Cardiac fibroblast (primary cell): ENCODE measurements at regions not wholly inside any gene's neighbourhood (a gene's known extent, or its start where the extent isn't known, plus 50 kb on each side); places are given as distances from the start of the nearest gene placed in this dataset.

Experiments
- DNase-seq, 2 donors: peaks; one replicate each; pipeline versions ENCODE4 v3.0.0 to v3.0.0-alpha.2; 2010; ENCODE audit warnings: low read depth in 2 of 2
- H3K4me3 ChIP-seq, 2 donors: replicated peaks in 1 of 2; 1 replicate in 1 of 2; 2 replicates in 1 of 2; pipeline ENCODE4 v1.5.1; 2011; ENCODE audit warnings: low read depth in 2 of 2, low read length in 2 of 2, mild to moderate bottlenecking in 2 of 2, moderate library complexity in 1 of 2
- CTCF ChIP-seq: IDR thresholded peaks from one replicate; pipeline ENCODE4 v1.5.1; 2011; ENCODE audit warnings: low read depth, mild to moderate bottlenecking, low read length, inconsistent platforms

GRCh38 chr12:18982226-18982949 lies 147.1 kb upstream of the PLEKHA5 start:
- DNase-seq: no peak
- H3K4me3 ChIP-seq: no peak overlapping the region
- no peak for TF ChIP-seq CTCF

- TF ChIP-seq CTCF: no peak
- DNase-seq: no peak
- no peak overlapping the region for H3K4me3 ChIP-seq
Measured at GRCh38 chr12:18983854-18984253, 145.7 kb upstream of the PLEKHA5 start.

DNA sequence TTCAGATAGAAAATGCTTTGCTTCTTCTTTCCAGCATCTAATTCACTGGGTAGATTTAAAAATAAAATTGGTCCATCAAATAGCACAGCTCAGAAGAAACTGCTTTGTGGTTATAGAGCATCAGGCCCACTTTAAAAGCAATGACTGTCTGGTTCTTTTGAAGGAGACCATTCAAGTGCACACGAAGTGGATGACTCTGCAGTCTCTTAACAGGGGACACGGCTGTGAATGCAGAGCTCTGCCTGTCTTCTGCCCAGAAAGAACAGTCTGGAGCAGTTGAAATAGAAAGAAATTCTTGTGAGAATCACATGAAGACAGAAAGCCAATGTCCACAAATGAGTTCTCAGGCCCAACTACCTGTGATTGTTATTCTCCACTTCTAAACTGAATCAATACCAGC lies 138.7 kb upstream of the PLEKHA5 start:
- no peak for DNase-seq
- TF ChIP-seq CTCF: no peak
- H3K4me3 ChIP-seq: no peak overlapping the region

DNA sequence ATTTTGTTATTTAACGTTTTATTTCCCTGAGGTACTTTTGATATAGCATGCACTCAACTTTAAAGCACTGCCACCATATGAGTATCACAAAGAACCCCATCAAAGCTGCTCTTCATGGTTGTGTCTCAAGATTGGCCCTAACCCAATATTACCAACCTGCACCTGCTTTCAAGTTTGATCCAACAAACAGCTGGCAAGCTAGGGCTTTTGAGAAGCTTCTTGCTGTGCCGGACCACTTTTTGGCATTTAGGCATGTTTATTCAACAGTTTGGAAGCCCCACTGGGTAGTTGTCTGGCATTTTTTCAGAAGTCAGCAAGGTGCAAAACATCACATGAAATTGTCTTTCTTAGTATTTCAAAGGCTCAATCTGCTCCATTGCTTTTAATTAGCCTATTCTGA lies 137.2 kb upstream of the PLEKHA5 start:
- no peak for DNase-seq
- no peak for TF ChIP-seq CTCF
- no peak overlapping the region for H3K4me3 ChIP-seq

GRCh38 chr12:18998343-18999261 lies 130.9 kb upstream of the PLEKHA5 start:
- no peak overlapping the region for H3K4me3 ChIP-seq
- no peak for TF ChIP-seq CTCF
- DNase-seq: peak; percentile 82 to 88

- H3K4me3 ChIP-seq: no peak overlapping the region
- TF ChIP-seq CTCF: no peak
- DNase-seq: no peak
Measured at GRCh38 chr12:19000836-19001235, 128.7 kb upstream of the PLEKHA5 start.
